NCI-H2196 treated with DMSO at 0.1 percent for 48 hours (cell line): ENCODE measurements at regions not wholly inside any gene's neighbourhood (a gene's known extent, or its start where the extent isn't known, plus 50 kb on each side); places are given as distances from the start of the nearest gene placed in this dataset.

Experiments
- DNase-seq: peaks from one replicate; lab custom pipeline; 2025; ENCODE audit not compliant: unreplicated experiment; lab: John Stamatoyannopoulos, UW

GRCh38 chr10:4775808-4776207 is 50.2 kb upstream of the AKR1E2 start:
- DNase-seq = no peak

- no peak for DNase-seq
Measured at GRCh38 chr10:4772202-4772570, 53.8 kb upstream of the AKR1E2 start.

GRCh38 chr10:4771554-4772201 is 54.3 kb upstream of the AKR1E2 start:
- DNase-seq = no peak

GRCh38 chr10:4770801-4771553 is 55.0 kb upstream of the AKR1E2 start:
- DNase-seq = no peak

- no peak for DNase-seq
Measured at GRCh38 chr10:4768416-4768815, 57.6 kb upstream of the AKR1E2 start.

- no peak for DNase-seq
Measured at GRCh38 chr10:4767033-4767814, 58.8 kb upstream of the AKR1E2 start.

GRCh38 chr10:4766454-4766853 is 59.6 kb upstream of the AKR1E2 start:
- no peak for DNase-seq

GRCh38 chr10:4765428-4765827 is 60.6 kb upstream of the AKR1E2 start:
- no peak for DNase-seq

- DNase-seq = no peak
Measured at GRCh38 chr10:4763960-4764428, 62.0 kb upstream of the AKR1E2 start.

GRCh38 chr10:4763513-4763912 is 62.5 kb upstream of the AKR1E2 start:
- DNase-seq = no peak

GRCh38 chr10:4758256-4758655 is 67.8 kb upstream of the AKR1E2 start:
- DNase-seq = no peak

GRCh38 chr10:4755286-4755989 is 70.6 kb upstream of the AKR1E2 start:
- DNase-seq = no peak

- DNase-seq = no peak
Measured at GRCh38 chr10:4754143-4754542, 71.9 kb upstream of the AKR1E2 start.

GRCh38 chr10:4751211-4751610 is 74.8 kb upstream of the AKR1E2 start:
- no peak for DNase-seq

GRCh38 chr10:4749271-4749574 is 76.8 kb upstream of the AKR1E2 start:
- no peak for DNase-seq

GRCh38 chr10:4748491-4749270 is 77.3 kb upstream of the AKR1E2 start:
- DNase-seq = no peak

GRCh38 chr10:4742217-4742616 is 83.8 kb upstream of the AKR1E2 start:
- no peak for DNase-seq

GRCh38 chr10:4740471-4740870 is 85.5 kb upstream of the AKR1E2 start:
- DNase-seq = no peak

GRCh38 chr10:4736608-4737007 is 89.4 kb upstream of the AKR1E2 start:
- DNase-seq = no peak

- DNase-seq = no peak
Measured at GRCh38 chr10:4736183-4736582, 89.8 kb upstream of the AKR1E2 start.

GRCh38 chr10:4733843-4734224 is 92.2 kb upstream of the AKR1E2 start:
- no peak for DNase-seq
